Loucy (cell line): ENCODE measurements at regions not wholly inside any gene's neighbourhood (a gene's known extent, or its start where the extent isn't known, plus 50 kb on each side); places are given as distances from the start of the nearest gene placed in this dataset.

ENCODE experiments used
- CTCF ChIP-seq: fragments of 200-600 bp; sonication (generic); conservative IDR thresholded peaks from 2 replicates; pipeline ENCODE4 v1.5.1; 2014; ENCODE audit warnings: mild to moderate bottlenecking, antibody characterized with exemption, low read length
- EZH2phosphoT487 ChIP-seq: fragments of 200-600 bp; IDR thresholded peaks from 2 replicates; pipeline ENCODE4 v1.6.1; 2018; ENCODE audit warnings: antibody characterized with exemption, mild to moderate bottlenecking, moderate library complexity, borderline replicate concordance

GRCh38 chr18:44423814-44424644 is 256.7 kb upstream of the SETBP1 start:
- TF ChIP-seq CTCF (no peak), EZH2phosphoT487 (no peak)
